Osteocyte (in vitro differentiated cells): ENCODE measurements at regions not wholly inside any gene's neighbourhood (a gene's known extent, or its start where the extent isn't known, plus 50 kb on each side); places are given as distances from the start of the nearest gene placed in this dataset.

Source experiments
- DNase-seq: peaks from one replicate; pipeline ENCODE4 v3.0.0; 2021; ENCODE audit warnings: mixed read lengths; ENCODE audit not compliant: unreplicated experiment; ENCODE audit errors: extremely low spot score
- H3K27ac Mint-ChIP-seq: one replicate; pipeline ENCODE4 v1.8.0; 2021; ENCODE audit warnings: mild to moderate bottlenecking, mixed read lengths; ENCODE audit not compliant: unreplicated experiment
- H3K27me3 Mint-ChIP-seq: one replicate; pipeline ENCODE4 v1.8.0; 2021; ENCODE audit warnings: mixed read lengths; ENCODE audit not compliant: unreplicated experiment
- H3K36me3 Mint-ChIP-seq: one replicate; pipeline ENCODE4 v1.8.0; 2021; ENCODE audit warnings: mixed read lengths; ENCODE audit not compliant: unreplicated experiment
- H3K4me1 Mint-ChIP-seq: one replicate; pipeline ENCODE4 v1.8.0; 2021; ENCODE audit warnings: mixed read lengths; ENCODE audit not compliant: unreplicated experiment
- H3K4me3 Mint-ChIP-seq: one replicate; pipeline ENCODE4 v1.8.0; 2021; ENCODE audit warnings: mild to moderate bottlenecking, moderate library complexity, mixed read lengths; ENCODE audit not compliant: unreplicated experiment
- H3K9me3 Mint-ChIP-seq: one replicate; pipeline ENCODE4 v1.8.0; 2021; ENCODE audit warnings: mixed read lengths; ENCODE audit not compliant: unreplicated experiment
- CTCF ChIP-seq: fragments of 200-600 bp; sonication (generic); IDR thresholded peaks from 2 replicates; pipeline ENCODE4 v1.5.0; 2021; ENCODE audit warnings: antibody characterized with exemption, mild to moderate bottlenecking, moderate library complexity

- Mint-ChIP-seq H3K9me3 (no peaks in the 10 kb centered on the region), H3K27ac (no peak overlapping the region), H3K4me3 (no peak overlapping the region), H3K4me1 (peaks cover 11% of the 10 kb centered on the region), H3K27me3 (no peaks in the 10 kb centered on the region), H3K36me3 (no peaks in the 10 kb centered on the region)
- TF ChIP-seq CTCF: no peak
- no peak for DNase-seq
Measured at GRCh38 chr2:149814049-149814448, 226.5 kb upstream of the MMADHC start.

GRCh38 chr2:149808556-149808955 is 221.0 kb upstream of the MMADHC start:
- H3K36me3 Mint-ChIP-seq: no peaks in the 10 kb centered on the region
- H3K27ac Mint-ChIP-seq: no peak overlapping the region
- H3K9me3 Mint-ChIP-seq: no peaks in the 10 kb centered on the region
- no peaks in the 10 kb centered on the region for H3K4me1 Mint-ChIP-seq
- H3K4me3 Mint-ChIP-seq: no peak overlapping the region
- DNase-seq: no peak
- no peak for TF ChIP-seq CTCF
- no peaks in the 10 kb centered on the region for H3K27me3 Mint-ChIP-seq

GRCh38 chr2:149806651-149807050 is 219.1 kb upstream of the MMADHC start:
- no peak for DNase-seq
- no peak overlapping the region for H3K4me3 Mint-ChIP-seq
- no peaks in the 10 kb centered on the region for H3K4me1 Mint-ChIP-seq
- H3K36me3 Mint-ChIP-seq: no peaks in the 10 kb centered on the region
- no peaks in the 10 kb centered on the region for H3K9me3 Mint-ChIP-seq
- H3K27ac Mint-ChIP-seq: no peak overlapping the region
- H3K27me3 Mint-ChIP-seq: no peaks in the 10 kb centered on the region
- TF ChIP-seq CTCF: no peak

- no peaks in the 10 kb centered on the region for H3K36me3 Mint-ChIP-seq
- TF ChIP-seq CTCF: no peak
- no peak for DNase-seq
- no peaks in the 10 kb centered on the region for H3K27me3 Mint-ChIP-seq
- H3K4me1 Mint-ChIP-seq: peaks cover 2% of the 10 kb centered on the region
- no peak overlapping the region for H3K27ac Mint-ChIP-seq
- H3K4me3 Mint-ChIP-seq: no peak overlapping the region
- H3K9me3 Mint-ChIP-seq: no peaks in the 10 kb centered on the region
Measured at GRCh38 chr2:149800624-149801542, 213.3 kb upstream of the MMADHC start.

GRCh38 chr2:149799013-149799705 is 211.6 kb upstream of the MMADHC start:
- Mint-ChIP-seq H3K36me3 (no peaks in the 10 kb centered on the region), H3K27ac (no peak overlapping the region), H3K27me3 (no peaks in the 10 kb centered on the region), H3K9me3 (no peaks in the 10 kb centered on the region), H3K4me3 (no peak overlapping the region), H3K4me1 (peaks cover 2% of the 10 kb centered on the region)
- TF ChIP-seq CTCF: peak; percentile 47
- no peak for DNase-seq
